Kidney epithelial cell (primary cell): ENCODE measurements at regions not wholly inside any gene's neighbourhood (a gene's known extent, or its start where the extent isn't known, plus 50 kb on each side); places are given as distances from the start of the nearest gene placed in this dataset.

ENCODE experiments used
- DNase-seq: peaks from one replicate; pipeline ENCODE4 v3.0.0-alpha.2; 2010; ENCODE audit warnings: low read depth
- H3K27me3 ChIP-seq: 2 replicates; pipeline ENCODE4 v1.6.0; 2011; ENCODE audit warnings: low read length; ENCODE audit not compliant: control insufficient read depth, insufficient read depth
- H3K36me3 ChIP-seq: 2 replicates; pipeline ENCODE4 v1.5.1; 2011; ENCODE audit warnings: low read length; ENCODE audit not compliant: control insufficient read depth, insufficient read depth
- H3K4me3 ChIP-seq: 2 replicates; pipeline ENCODE4 v1.5.1; 2011; ENCODE audit warnings: low read depth, mild to moderate bottlenecking, control low read depth, low read length
- CTCF ChIP-seq: IDR thresholded peaks from 2 replicates; pipeline ENCODE4 v1.5.1; 2011; ENCODE audit warnings: mild to moderate bottlenecking, moderate library complexity, low read length, control low read depth, inconsistent platforms; ENCODE audit not compliant: insufficient read depth, poor library complexity, severe bottlenecking

- no peak for TF ChIP-seq CTCF
- Histone ChIP-seq H3K27me3 (no peaks in the 10 kb centered on the region), H3K4me3 (no peak overlapping the region), H3K36me3 (no peaks in the 10 kb centered on the region)
- DNase-seq: no peak
These were observed 811.8 kb downstream of the UQCRFS1 start for GRCh38 chr19:28400953-28401671.

GRCh38 chr19:28399187-28399586 lies 813.8 kb downstream of the UQCRFS1 start:
- H3K36me3 ChIP-seq: no peaks in the 10 kb centered on the region
- H3K4me3 ChIP-seq: no peak overlapping the region
- no peaks in the 10 kb centered on the region for H3K27me3 ChIP-seq
- no peak for TF ChIP-seq CTCF
- DNase-seq: no peak

GRCh38 chr19:28397800-28398199 lies 815.2 kb downstream of the UQCRFS1 start:
- no peaks in the 10 kb centered on the region for H3K36me3 ChIP-seq
- no peaks in the 10 kb centered on the region for H3K27me3 ChIP-seq
- DNase-seq: no peak
- H3K4me3 ChIP-seq: no peak overlapping the region
- TF ChIP-seq CTCF: no peak

GRCh38 chr19:28397306-28397705 lies 815.6 kb downstream of the UQCRFS1 start:
- no peak for DNase-seq
- no peak for TF ChIP-seq CTCF

GRCh38 chr19:28396287-28396831 lies 816.6 kb downstream of the UQCRFS1 start:
- DNase-seq: no peak
- TF ChIP-seq CTCF: no peak
- H3K4me3 ChIP-seq: no peak overlapping the region
- H3K36me3 ChIP-seq: no peaks in the 10 kb centered on the region
- no peaks in the 10 kb centered on the region for H3K27me3 ChIP-seq

More at GRCh38 chr19:28397306-28397705, 815.6 kb downstream of the UQCRFS1 start:
- Histone ChIP-seq H3K4me3 (no peak overlapping the region), H3K27me3 (no peaks in the 10 kb centered on the region), H3K36me3 (no peaks in the 10 kb centered on the region)

- no peak for TF ChIP-seq CTCF
- Histone ChIP-seq H3K4me3 (no peak overlapping the region), H3K27me3 (no peaks in the 10 kb centered on the region), H3K36me3 (no peaks in the 10 kb centered on the region)
- DNase-seq: no peak
These were observed 818.2 kb downstream of the UQCRFS1 start for GRCh38 chr19:28394725-28395124.
